ENCODE measurements at regions not wholly inside any gene's neighbourhood (a gene's known extent, or its start where the extent isn't known, plus 50 kb on each side); places are given as distances from the start of the nearest gene placed in this dataset.

- Mint-ChIP-seq H3K4me1 (ENCODE audit: low read depth in 2 of 2) (no peaks in the 10 kb centered on the region), H3K36me3 (ENCODE audit: insufficient read depth) (no peaks in the 10 kb centered on the region), H3K27me3 (peaks cover 30 to 42% of the 10 kb centered on the region in 2 donors), H3K27ac (no peak overlapping the region), H3K9me3 (no peaks in the 10 kb centered on the region), H3K4me3 (no peak overlapping the region)
- no peak for ATAC-seq (replicated peaks)
- no peak for DNase-seq
Observed at GRCh38 chr1:10895621-10896020, 99.2 kb upstream of the CASZ1 start.

- Mint-ChIP-seq H3K27ac (no peak overlapping the region), H3K4me3 (no peak overlapping the region), H3K36me3 (ENCODE audit: insufficient read depth) (no peaks in the 10 kb centered on the region), H3K4me1 (ENCODE audit: low read depth in 2 of 2) (no peaks in the 10 kb centered on the region), H3K27me3 (peaks cover 20 to 32% of the 10 kb centered on the region in 2 donors), H3K9me3 (no peaks in the 10 kb centered on the region)
- ATAC-seq (replicated peaks) = no peak
- DNase-seq = no peak
Observed at GRCh38 chr1:10896673-10897072, 100.2 kb upstream of the CASZ1 start.

DNA sequence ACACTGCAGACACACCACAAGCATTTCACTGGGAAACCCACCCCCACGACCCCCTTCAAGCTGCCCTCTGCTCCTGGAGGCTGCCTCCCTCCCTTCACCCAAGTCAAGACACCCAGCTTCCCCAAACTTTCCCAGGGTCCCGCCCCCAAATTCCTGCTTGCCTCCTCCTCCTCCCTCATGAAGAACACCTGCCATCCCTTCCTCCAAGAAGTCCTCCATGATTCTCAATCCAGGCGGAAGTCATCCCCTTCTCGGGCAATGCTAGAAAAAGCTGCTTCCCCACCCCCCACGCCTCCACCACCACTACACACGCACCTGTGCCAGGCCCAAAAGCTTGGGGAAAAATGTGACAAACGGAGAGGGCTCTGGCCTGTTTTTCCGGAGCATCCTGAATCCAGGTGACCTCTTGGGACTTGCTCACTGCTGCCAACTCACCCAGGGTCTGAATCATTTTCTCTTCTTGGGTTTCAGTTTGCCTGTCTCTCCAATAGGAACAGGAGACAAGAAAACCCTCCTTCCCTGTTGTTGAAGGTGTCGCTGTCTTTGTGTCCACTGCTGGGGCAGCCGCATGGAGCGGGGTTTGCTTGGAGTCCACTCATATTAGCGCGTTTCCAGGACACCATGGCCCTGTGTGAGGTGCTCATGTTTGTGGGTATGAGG is 101.0 kb upstream of the CASZ1 start:
- Mint-ChIP-seq H3K4me1 (ENCODE audit: low read depth in 2 of 2) (no peaks in the 10 kb centered on the region), H3K4me3 (no peak overlapping the region), H3K27me3 (peaks cover 13 to 24% of the 10 kb centered on the region in 2 donors), H3K36me3 (ENCODE audit: insufficient read depth) (no peaks in the 10 kb centered on the region), H3K9me3 (no peaks in the 10 kb centered on the region), H3K27ac (no peak overlapping the region)
- ATAC-seq (replicated peaks) (no peak), DNase-seq (no peak)

GRCh38 chr1:10897981-10898728 is 101.7 kb upstream of the CASZ1 start:
- Mint-ChIP-seq H3K27me3 (peaks cover 6 to 17% of the 10 kb centered on the region in 2 donors), H3K27ac (peak overlapping the region in 1 of 2 donors; percentile 84), H3K4me1 (ENCODE audit: low read depth in 2 of 2) (no peaks in the 10 kb centered on the region), H3K4me3 (no peak overlapping the region), H3K9me3 (no peaks in the 10 kb centered on the region), H3K36me3 (ENCODE audit: insufficient read depth) (no peaks in the 10 kb centered on the region)
- ATAC-seq (replicated peaks) (no peak), DNase-seq (no peak)

DNA sequence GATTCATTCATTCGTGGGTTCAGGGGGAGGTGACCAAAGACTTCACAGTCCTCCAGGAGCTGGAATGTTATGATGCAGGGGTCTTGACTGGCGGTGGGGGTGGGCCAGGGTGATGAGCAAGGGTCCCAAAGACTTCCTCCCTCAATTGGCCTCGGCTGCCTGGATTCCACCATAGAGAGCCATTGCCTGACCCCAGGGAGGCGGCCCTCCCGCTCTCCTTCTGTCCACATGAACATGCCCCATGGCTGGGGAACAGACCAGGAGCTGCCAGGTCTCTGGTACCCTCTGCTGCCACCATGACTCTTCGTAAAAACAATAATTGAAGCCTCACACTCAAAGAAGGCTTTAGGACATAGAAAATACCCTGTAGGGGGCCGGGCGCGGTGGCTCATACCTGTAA is 102.5 kb upstream of the CASZ1 start:
- DNase-seq (no peak), ATAC-seq (replicated peaks) (no peak)
- no peak overlapping the region for H3K4me3 Mint-ChIP-seq
- H3K36me3 Mint-ChIP-seq (ENCODE audit: insufficient read depth) = no peaks in the 10 kb centered on the region
- H3K9me3 Mint-ChIP-seq = no peaks in the 10 kb centered on the region
- peak overlapping the region in 1 of 2 donors; percentile 84 for H3K27ac Mint-ChIP-seq
- peaks cover 0 to 3% of the 10 kb centered on the region in 2 donors for H3K4me1 Mint-ChIP-seq (ENCODE audit: low read depth in 2 of 2)
- peaks cover 6 to 15% of the 10 kb centered on the region in 2 donors for H3K27me3 Mint-ChIP-seq

- peak overlapping the region in 1 of 2 donors; percentile 84 for H3K27ac Mint-ChIP-seq
- ATAC-seq (replicated peaks) (no peak), DNase-seq (no peak)
- H3K27me3 Mint-ChIP-seq = peaks cover 6 to 21% of the 10 kb centered on the region in 2 donors
- H3K4me3 Mint-ChIP-seq = no peak overlapping the region
- H3K36me3 Mint-ChIP-seq (ENCODE audit: insufficient read depth) = no peaks in the 10 kb centered on the region
- peaks cover 2 to 11% of the 10 kb centered on the region in 2 donors for H3K4me1 Mint-ChIP-seq (ENCODE audit: low read depth in 2 of 2)
- no peaks in the 10 kb centered on the region for H3K9me3 Mint-ChIP-seq
Observed at GRCh38 chr1:10899490-10900250, 103.2 kb upstream of the CASZ1 start.

DNA sequence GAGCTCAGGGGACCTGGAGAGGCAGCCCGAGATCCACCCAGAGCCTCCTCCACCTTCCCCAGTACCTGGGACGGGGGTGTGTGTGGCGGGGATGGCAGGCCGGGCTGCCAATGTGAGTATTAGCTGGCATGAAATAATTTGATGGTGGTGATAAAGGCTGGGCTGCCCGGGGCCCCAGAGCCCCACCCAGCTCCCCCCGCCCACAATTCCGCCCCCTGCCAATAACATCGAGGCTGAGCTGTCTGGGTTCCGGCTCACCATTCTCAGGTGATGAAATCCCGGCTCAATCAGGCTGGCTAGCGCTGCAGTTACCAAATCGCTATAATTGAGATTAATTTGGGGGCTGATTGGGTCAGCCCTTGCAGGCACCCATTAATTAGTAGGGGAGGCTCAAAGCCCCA is 103.8 kb upstream of the CASZ1 start:
- Mint-ChIP-seq H3K9me3 (no peaks in the 10 kb centered on the region), H3K4me3 (no peak overlapping the region), H3K27me3 (peaks cover 6 to 21% of the 10 kb centered on the region in 2 donors), H3K36me3 (ENCODE audit: insufficient read depth) (no peaks in the 10 kb centered on the region), H3K27ac (no peak overlapping the region), H3K4me1 (ENCODE audit: low read depth in 2 of 2) (peaks cover 7 to 15% of the 10 kb centered on the region in 2 donors)
- ATAC-seq (replicated peaks) (no peak), DNase-seq (no peak)

GRCh38 chr1:10900691-10901090 is 104.2 kb upstream of the CASZ1 start:
- H3K4me3 Mint-ChIP-seq = no peak overlapping the region
- H3K27me3 Mint-ChIP-seq = peaks cover 6 to 21% of the 10 kb centered on the region in 2 donors
- no peaks in the 10 kb centered on the region for H3K36me3 Mint-ChIP-seq (ENCODE audit: insufficient read depth)
- ATAC-seq (replicated peaks) = no peak
- peak overlapping the region in 1 of 2 donors; percentile 44 for H3K27ac Mint-ChIP-seq
- DNase-seq = no peak
- peaks cover 7 to 15% of the 10 kb centered on the region in 2 donors for H3K4me1 Mint-ChIP-seq (ENCODE audit: low read depth in 2 of 2)
- H3K9me3 Mint-ChIP-seq = no peaks in the 10 kb centered on the region

DNA sequence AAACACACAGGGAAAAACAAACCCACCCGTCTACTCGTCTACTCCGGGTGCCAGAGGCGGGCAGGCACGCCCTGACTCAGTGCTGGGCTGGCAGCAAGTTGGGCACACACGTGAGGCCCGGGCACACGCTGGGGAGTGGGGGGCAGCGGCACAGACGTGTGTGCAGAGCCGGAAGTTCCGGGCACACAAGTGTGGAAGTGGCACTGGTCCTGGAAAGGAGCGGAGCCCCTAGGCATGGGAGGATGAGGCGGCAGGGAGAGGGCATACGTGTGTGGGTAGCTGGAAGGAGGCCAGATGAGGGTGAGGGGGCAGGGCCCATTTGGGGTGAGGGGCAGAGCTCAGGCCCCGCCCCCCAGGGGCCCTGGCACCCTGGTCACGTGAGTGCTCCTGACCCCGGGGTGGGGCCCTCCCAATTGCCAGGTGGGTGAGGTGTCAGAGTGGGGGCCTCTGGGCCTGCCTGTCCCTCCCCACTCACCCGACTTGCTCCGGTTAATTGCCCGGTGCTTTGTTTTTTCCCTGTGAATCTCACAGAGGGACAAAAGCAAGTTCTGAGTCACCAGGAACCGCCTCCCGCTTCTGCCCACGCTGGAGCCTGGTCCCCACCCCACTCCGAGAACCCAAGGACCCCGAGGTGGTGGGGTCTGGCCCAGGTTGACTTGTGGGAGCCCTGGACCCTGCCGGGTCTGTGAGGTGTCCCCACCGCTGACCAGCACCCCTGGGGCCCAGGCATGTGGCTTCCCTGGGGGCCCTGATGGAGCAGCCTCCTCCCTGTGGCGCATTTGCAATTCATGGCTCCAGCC is 104.8 kb upstream of the CASZ1 start:
- peaks cover 6 to 21% of the 10 kb centered on the region in 2 donors for H3K27me3 Mint-ChIP-seq
- no peak for DNase-seq
- no peak overlapping the region for H3K4me3 Mint-ChIP-seq
- ATAC-seq (replicated peaks) = no peak
- H3K36me3 Mint-ChIP-seq (ENCODE audit: insufficient read depth) = no peaks in the 10 kb centered on the region
- H3K4me1 Mint-ChIP-seq (ENCODE audit: low read depth in 2 of 2) = peaks cover 7 to 15% of the 10 kb centered on the region in 2 donors
- H3K27ac Mint-ChIP-seq = peak overlapping the region in 1 of 2 donors; percentile 44
- H3K9me3 Mint-ChIP-seq = no peaks in the 10 kb centered on the region

DNA sequence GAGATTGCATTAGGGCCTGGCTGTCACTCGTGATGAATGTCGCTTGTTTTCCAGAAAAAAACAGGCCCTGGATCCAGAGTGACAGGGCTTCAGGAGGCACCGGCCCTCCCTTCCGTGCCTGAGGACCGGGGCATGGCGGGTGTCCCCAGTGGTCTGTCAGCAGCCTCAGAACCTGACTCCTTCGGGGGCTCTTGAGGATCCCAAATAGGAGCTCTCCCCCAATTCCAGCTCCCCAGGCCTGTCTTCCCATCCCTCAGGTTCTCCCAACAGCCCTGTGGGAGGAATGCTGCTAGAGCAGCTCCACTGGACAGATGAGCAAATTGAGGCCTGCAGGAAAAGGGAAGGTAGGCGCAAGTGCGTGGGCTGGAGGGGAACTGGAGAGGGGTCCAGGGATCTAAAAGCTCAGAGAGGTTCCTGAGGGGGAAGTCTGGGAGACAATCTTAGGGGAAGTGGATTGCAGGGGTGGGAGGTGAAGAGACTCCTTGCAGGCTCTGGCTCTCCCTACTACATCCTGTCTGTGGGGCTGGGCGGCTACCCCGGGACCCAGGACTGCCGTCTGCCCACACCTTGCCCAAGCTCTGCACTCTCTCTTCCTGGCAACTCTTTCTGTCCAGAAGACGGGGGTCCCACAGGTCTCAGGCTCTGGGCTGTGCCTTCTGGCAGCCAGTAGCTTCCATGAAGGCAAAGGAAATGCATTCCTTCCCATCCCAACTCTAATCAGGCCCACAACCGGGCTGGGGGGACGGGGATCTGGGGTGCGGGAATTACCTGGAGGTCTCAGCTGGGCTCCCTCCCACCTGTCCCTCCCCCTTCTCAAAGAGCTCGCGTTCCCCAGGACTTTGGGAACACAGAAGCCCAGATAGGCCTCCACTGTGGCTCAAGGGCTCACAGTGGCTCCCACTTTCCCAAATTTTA is 105.7 kb upstream of the CASZ1 start:
- Mint-ChIP-seq H3K27me3 (peaks cover 6 to 21% of the 10 kb centered on the region in 2 donors), H3K9me3 (no peaks in the 10 kb centered on the region), H3K27ac (peak overlapping the region in 1 of 2 donors; percentile 35), H3K4me3 (no peak overlapping the region), H3K4me1 (ENCODE audit: low read depth in 2 of 2) (peaks cover 11 to 15% of the 10 kb centered on the region in 2 donors), H3K36me3 (ENCODE audit: insufficient read depth) (no peaks in the 10 kb centered on the region)
- ATAC-seq (replicated peaks) (no peak), DNase-seq (no peak)

DNA sequence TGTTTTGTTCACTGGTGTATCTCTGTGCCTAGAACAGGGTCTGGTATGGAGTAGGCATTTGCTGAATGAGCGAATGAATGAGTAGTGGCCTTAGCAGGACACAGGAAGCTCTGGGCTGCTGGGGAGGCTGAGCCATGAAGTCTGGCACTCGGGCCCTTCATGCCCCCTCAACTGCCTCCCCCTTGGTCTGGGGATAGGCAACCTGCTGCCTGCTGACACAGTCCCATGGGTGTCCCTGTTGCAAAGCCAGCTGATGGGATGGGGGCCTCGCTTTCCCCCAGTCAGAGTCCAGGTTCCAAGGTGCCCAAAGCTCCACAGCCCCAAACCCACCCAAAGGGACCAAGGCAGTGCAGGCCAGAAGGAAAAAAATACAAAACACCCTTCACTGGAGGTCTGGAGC is 107.0 kb upstream of the CASZ1 start:
- ATAC-seq (replicated peaks) (no peak), DNase-seq (no peak)
- Mint-ChIP-seq H3K27me3 (peaks cover 6 to 20% of the 10 kb centered on the region in 2 donors), H3K36me3 (ENCODE audit: insufficient read depth) (no peaks in the 10 kb centered on the region), H3K4me1 (ENCODE audit: low read depth in 2 of 2) (peaks cover 12 to 15% of the 10 kb centered on the region in 2 donors), H3K4me3 (no peak overlapping the region), H3K27ac (peak overlapping the region; percentile 35 to 55), H3K9me3 (no peaks in the 10 kb centered on the region)

GRCh38 chr1:10903821-10904220 is 107.4 kb upstream of the CASZ1 start:
- H3K9me3 Mint-ChIP-seq = no peaks in the 10 kb centered on the region
- peak overlapping the region; percentile 35 to 55 for H3K27ac Mint-ChIP-seq
- peaks cover 12 to 15% of the 10 kb centered on the region in 2 donors for H3K4me1 Mint-ChIP-seq (ENCODE audit: low read depth in 2 of 2)
- no peaks in the 10 kb centered on the region for H3K36me3 Mint-ChIP-seq (ENCODE audit: insufficient read depth)
- peak overlapping the region in 1 of 2 donors; percentile 49 for H3K4me3 Mint-ChIP-seq
- peaks cover 6 to 16% of the 10 kb centered on the region in 2 donors for H3K27me3 Mint-ChIP-seq
- peak; percentile 80 for ATAC-seq (replicated peaks)
- peak in 1 of 3 experiments; percentile 10 for DNase-seq

Data from effector memory CD8-positive, alpha-beta T cell (primary cell).